GM12875 (cell line): ENCODE measurements at regions not wholly inside any gene's neighbourhood (a gene's known extent, or its start where the extent isn't known, plus 50 kb on each side); places are given as distances from the start of the nearest gene placed in this dataset.
"Not testable (repeated sequence)": the region's sequence is repeated elsewhere in the genome, so short reads cannot be mapped to it uniquely, and the experiment has no call there.

Experiments
- H3K4me3 ChIP-seq: one replicate; pipeline ENCODE4 v1.5.1; 2011; ENCODE audit warnings: low read depth, low read length, control low read depth
- CTCF ChIP-seq: IDR thresholded peaks from 2 replicates; pipeline ENCODE4 v1.5.1; 2011; ENCODE audit warnings: low read depth, mild to moderate bottlenecking, control low read depth, inconsistent platforms, low read length, moderate library complexity, borderline replicate concordance; ENCODE audit not compliant: insufficient read depth

GRCh38 chr16:54985156-54985555 lies 54.5 kb downstream of the IRX5 start:
- TF ChIP-seq CTCF = no peak
- no peak overlapping the region for H3K4me3 ChIP-seq

GRCh38 chr16:54985668-54986067 lies 55.0 kb downstream of the IRX5 start:
- H3K4me3 ChIP-seq = no peak overlapping the region
- no peak for TF ChIP-seq CTCF

GRCh38 chr16:54986409-54986808 lies 55.7 kb downstream of the IRX5 start:
- TF ChIP-seq CTCF = no peak
- no peak overlapping the region for H3K4me3 ChIP-seq

GRCh38 chr16:54987081-54987480 lies 56.4 kb downstream of the IRX5 start:
- no peak overlapping the region for H3K4me3 ChIP-seq
- TF ChIP-seq CTCF = no peak

GRCh38 chr16:54991525-54991924 lies 60.9 kb downstream of the IRX5 start:
- no peak overlapping the region for H3K4me3 ChIP-seq
- no peak for TF ChIP-seq CTCF

GRCh38 chr16:54991946-54992345 lies 61.3 kb downstream of the IRX5 start:
- not testable (repeated sequence) for H3K4me3 ChIP-seq

- no peak for TF ChIP-seq CTCF
- no peak overlapping the region for H3K4me3 ChIP-seq
These were observed 62.6 kb downstream of the IRX5 start for GRCh38 chr16:54993106-54993895.
